HepG2 (cell line): ENCODE measurements at regions not wholly inside any gene's neighbourhood (a gene's known extent, or its start where the extent isn't known, plus 50 kb on each side); places are given as distances from the start of the nearest gene placed in this dataset.

Experiments
- ATAC-seq: fragments of 200-7000 bp; cut with Tn5 transposase; 3 replicates; pipeline ENCODE4 v1.9.1; 2020; ENCODE audit warnings: mild to moderate bottlenecking, moderate library complexity
- BruUV-seq: library from RNA; stranded (reverse); fragments of 400-500 nt; replicated peaks from 2 replicates; lab custom pipeline; 2021; lab: Mats Ljungman, UMichigan
- CTCF ChIA-PET: fragments of 300-600 bp; formaldehyde crosslinking; extraction: SDS; loops from one replicate; lab custom pipeline; 2021; ENCODE audit warnings: low total read pairs, inconsistent platforms, low intra/inter-chr PET ratio; lab: Yijun Ruan, JAX
- POLR2A ChIA-PET: fragments of 350-600 bp; sonication (Branson Sonifier 250); formaldehyde crosslinking; loops from one replicate; lab custom pipeline; 2020; ENCODE audit warnings: antibody characterized with exemption, inconsistent platforms; lab: Yijun Ruan, JAX
- DNase-seq: peaks from one replicate; pipeline ENCODE4 v3.0.0-alpha.2; 2015; ENCODE audit warnings: low spot score
- FAIRE-seq: peaks from 3 replicates; lab custom pipeline; 2011; peaks lifted over from hg19 to GRCh38; lab: Jason Lieb, UNC
- H2AFZ ChIP-seq: one replicate; pipeline ENCODE4 v1.6.1; 2011; ENCODE audit warnings: low read length, inconsistent platforms
- H3K27ac ChIP-seq: fragments of 300-600 bp; 3 replicates; pipeline ENCODE4 v1.8.0; 2011; ENCODE audit warnings: mixed run types, mild to moderate bottlenecking, mixed read lengths, low read length, inconsistent platforms; ENCODE audit not compliant: insufficient read depth; ENCODE audit errors: extremely low read length
- H3K27me3 ChIP-seq, 2 experiments: fragments of 200-600 bp in 1 of 2; 2 replicates in 1 of 2; 3 replicates in 1 of 2; pipeline versions ENCODE4 v1.6.0 to v1.8.0; 2011; ENCODE audit warnings: low read length in 2 of 2, mild to moderate bottlenecking in 2 of 2, moderate library complexity in 2 of 2, inconsistent platforms in 1 of 2; ENCODE audit not compliant: insufficient read depth in 2 of 2, control insufficient read depth in 1 of 2
- H3K36me3 ChIP-seq, 2 experiments: fragments of 200-600 bp in 1 of 2; replicated peaks in 1 of 2; 2 replicates in 1 of 2; 3 replicates in 1 of 2; pipeline versions ENCODE4 v1.5.1 to v1.8.0; 2011; ENCODE audit warnings: low read length in 2 of 2, inconsistent platforms in 1 of 2; ENCODE audit not compliant: insufficient read depth in 2 of 2, control insufficient read depth in 1 of 2
- H3K4me1 ChIP-seq: 2 replicates; pipeline ENCODE4 v1.5.1; 2012; ENCODE audit warnings: low read length, inconsistent platforms; ENCODE audit not compliant: insufficient read depth
- H3K4me2 ChIP-seq: 2 replicates; pipeline ENCODE4 v1.6.0; 2011; ENCODE audit warnings: low read depth, low read length, inconsistent platforms
- H3K4me3 ChIP-seq, 3 experiments: fragments of 200-600 bp in 1 of 3; sonication (generic), shearing (Covaris generic) in 1 of 3; replicated peaks in 1 of 3; 2 replicates each; pipeline ENCODE4 v1.5.1; 2011 to 2016; ENCODE audit warnings: low read length in 3 of 3, inconsistent platforms in 2 of 3, low read depth in 2 of 3, mild to moderate bottlenecking in 2 of 3, control low read depth in 1 of 3, mixed read lengths in 1 of 3; ENCODE audit not compliant: insufficient read depth in 1 of 3
- H3K79me2 ChIP-seq: one replicate; pipeline ENCODE4 v1.6.1; 2011; ENCODE audit warnings: low read length, inconsistent platforms; ENCODE audit not compliant: insufficient read depth
- H3K9ac ChIP-seq: 2 replicates; pipeline ENCODE4 v1.6.0; 2011; ENCODE audit warnings: mild to moderate bottlenecking, low read depth, low read length, inconsistent platforms; ENCODE audit not compliant: insufficient read depth
- H3K9me3 ChIP-seq: 2 replicates; pipeline ENCODE4 v1.5.1; 2012; ENCODE audit warnings: mild to moderate bottlenecking, low read length
- H4K20me1 ChIP-seq: 2 replicates; pipeline ENCODE4 v1.6.0; 2011; ENCODE audit warnings: inconsistent platforms, mild to moderate bottlenecking, low read length, moderate library complexity; ENCODE audit not compliant: insufficient read depth
- HOXA3 ChIP-seq: sonication (generic); formaldehyde crosslinking; IDR thresholded peaks from 2 replicates; pipeline ENCODE4 v1.5.0; 2020; ENCODE audit warnings: missing genetic modification reagents
- ISX ChIP-seq: sonication (generic); formaldehyde crosslinking; conservative IDR thresholded peaks from 2 replicates; pipeline ENCODE4 v1.5.0; 2020; ENCODE audit warnings: missing genetic modification reagents
- KMT2A ChIP-seq: sonication (generic); formaldehyde crosslinking; IDR thresholded peaks from 2 replicates; pipeline ENCODE4 v1.4.0; 2020; ENCODE audit warnings: missing genetic modification reagents
- MAFF ChIP-seq: IDR thresholded peaks from 2 replicates; pipeline ENCODE4 v1.6.1; 2011; ENCODE audit warnings: low read depth, low read length, improper control_type of control experiment
- PAWR ChIP-seq: sonication (generic); formaldehyde crosslinking; IDR thresholded peaks from 2 replicates; pipeline ENCODE4 v1.4.0; 2020; ENCODE audit warnings: missing genetic modification reagents, mild to moderate bottlenecking, borderline replicate concordance
- PPARG ChIP-seq: conservative IDR thresholded peaks from 2 replicates; pipeline ENCODE4 v1.6.1; 2016; ENCODE audit warnings: missing biosample characterization, missing genetic modification reagents
- RXRA ChIP-seq: sonication (generic); formaldehyde crosslinking; IDR thresholded peaks from 2 replicates; pipeline ENCODE4 v1.5.1; 2020; ENCODE audit warnings: missing genetic modification reagents
- SP4 ChIP-seq: sonication (generic); formaldehyde crosslinking; IDR thresholded peaks from 2 replicates; pipeline ENCODE4 v1.8.1; 2023; ENCODE audit warnings: mild to moderate bottlenecking, missing genetic modification reagents
- WIZ ChIP-seq: sonication (generic); formaldehyde crosslinking; IDR thresholded peaks from 2 replicates; pipeline ENCODE4 v1.5.1; 2020; ENCODE audit warnings: mild to moderate bottlenecking, missing genetic modification reagents
- ZBTB7B ChIP-seq: sonication (generic); formaldehyde crosslinking; IDR thresholded peaks from 2 replicates; pipeline ENCODE4 v1.4.0; 2020; ENCODE audit warnings: missing genetic modification reagents
- ZNF563 ChIP-seq: sonication (generic); formaldehyde crosslinking; IDR thresholded peaks from 2 replicates; pipeline ENCODE4 v1.8.0; 2022; ENCODE audit warnings: mild to moderate bottlenecking, moderate library complexity, missing genetic modification reagents
- ZNF615 ChIP-seq: sonication (generic); formaldehyde crosslinking; IDR thresholded peaks from 2 replicates; pipeline ENCODE4 v1.5.0; 2020; ENCODE audit warnings: mild to moderate bottlenecking, missing genetic modification reagents, borderline replicate concordance
- ZNF792 ChIP-seq: IDR thresholded peaks from 2 replicates; pipeline ENCODE4 v1.6.1; 2016
- in situ Hi-C: cut with HindIII; loops from 2 replicates; pipeline ENCODE4 v1.10.0; 2017; ENCODE audit warnings: low pct_unique_long_range_greater_than_20kb; ENCODE audit not compliant: extremely low pct_ligation_motif_present
- intact Hi-C: fragments of 100-400 bp; cut with micrococcal nuclease; formaldehyde crosslinking; loops from one replicate; pipeline ENCODE4 v1.10.0; 2022; ENCODE audit not compliant: unreplicated experiment
- TF ChIP-seq, protein P1 (sequence below): sonication (generic); formaldehyde crosslinking; IDR thresholded peaks from 2 replicates; pipeline ENCODE4 v1.4.0; 2020; ENCODE audit warnings: missing genetic modification reagents, mild to moderate bottlenecking, borderline replicate concordance
- TF ChIP-seq, protein P2 (sequence below): sonication (generic); formaldehyde crosslinking; IDR thresholded peaks from 2 replicates; pipeline ENCODE4 v1.5.0; 2020; ENCODE audit warnings: missing genetic modification reagents

DNA sequence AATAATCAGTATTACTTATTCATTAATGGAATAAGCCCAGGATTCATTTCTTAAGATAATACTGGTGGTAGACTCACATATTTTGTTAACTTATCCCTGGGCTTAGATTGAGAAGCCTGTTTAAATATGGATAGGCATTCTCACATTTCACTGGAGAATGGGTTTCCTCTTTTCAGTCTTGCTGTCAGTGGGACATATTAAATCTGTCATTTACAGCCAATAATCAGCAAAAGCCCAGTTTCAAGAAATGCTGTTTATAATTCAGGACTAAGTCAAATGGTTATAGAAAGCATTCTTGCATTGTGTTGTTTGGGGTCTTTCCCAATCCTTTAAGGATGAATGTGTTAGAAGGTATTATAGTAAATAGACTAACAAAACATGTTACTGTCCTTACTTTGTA, 143.7 kb upstream of the NAALADL2 start:
- intact Hi-C loops (no loop called here), in situ Hi-C loops (no loop called here)
- no peak for ATAC-seq
- H2AFZ ChIP-seq: no peak overlapping the region
- H3K4me3 ChIP-seq: no peak overlapping the region
- ChIA-PET CTCF (no interaction called here), POLR2A (no interaction called here)
- H3K4me1 ChIP-seq: no peaks in the 10 kb centered on the region
- DNase-seq: no peak
- no peaks in the 10 kb centered on the region for H4K20me1 ChIP-seq
- H3K9ac ChIP-seq: no peak overlapping the region
- no peak for TF ChIP-seq HOXA3 (CRISPR knock-in tag)
- TF ChIP-seq ZNF563 (CRISPR knock-in tag): no peak
- TF ChIP-seq MAFF: no peak
- TF ChIP-seq KMT2A: no peak
- TF ChIP-seq ZNF792 (CRISPR knock-in tag): no peak
- no peak for TF ChIP-seq ISX (CRISPR knock-in tag)
- TF ChIP-seq ZNF615 (CRISPR knock-in tag): no peak
- TF ChIP-seq, protein P1, sequence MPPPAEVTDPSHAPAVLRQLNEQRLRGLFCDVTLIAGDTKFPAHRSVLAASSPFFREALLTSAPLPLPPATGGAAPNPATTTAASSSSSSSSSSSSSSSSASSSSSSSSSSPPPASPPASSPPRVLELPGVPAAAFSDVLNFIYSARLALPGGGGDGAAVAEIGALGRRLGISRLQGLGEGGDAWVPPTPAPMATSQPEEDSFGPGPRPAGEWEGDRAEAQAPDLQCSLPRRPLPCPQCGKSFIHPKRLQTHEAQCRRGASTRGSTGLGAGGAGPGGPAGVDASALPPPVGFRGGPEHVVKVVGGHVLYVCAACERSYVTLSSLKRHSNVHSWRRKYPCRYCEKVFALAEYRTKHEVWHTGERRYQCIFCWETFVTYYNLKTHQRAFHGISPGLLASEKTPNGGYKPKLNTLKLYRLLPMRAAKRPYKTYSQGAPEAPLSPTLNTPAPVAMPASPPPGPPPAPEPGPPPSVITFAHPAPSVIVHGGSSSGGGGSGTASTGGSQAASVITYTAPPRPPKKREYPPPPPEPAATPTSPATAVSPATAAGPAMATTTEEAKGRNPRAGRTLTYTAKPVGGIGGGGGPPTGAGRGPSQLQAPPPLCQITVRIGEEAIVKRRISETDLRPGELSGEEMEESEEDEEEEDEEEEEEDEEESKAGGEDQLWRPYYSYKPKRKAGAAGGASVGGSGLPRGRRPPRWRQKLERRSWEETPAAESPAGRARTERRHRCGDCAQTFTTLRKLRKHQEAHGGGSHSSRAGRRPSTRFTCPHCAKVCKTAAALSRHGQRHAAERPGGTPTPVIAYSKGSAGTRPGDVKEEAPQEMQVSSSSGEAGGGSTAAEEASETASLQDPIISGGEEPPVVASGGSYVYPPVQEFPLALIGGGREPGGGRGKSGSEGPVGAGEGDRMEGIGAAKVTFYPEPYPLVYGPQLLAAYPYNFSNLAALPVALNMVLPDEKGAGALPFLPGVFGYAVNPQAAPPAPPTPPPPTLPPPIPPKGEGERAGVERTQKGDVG: no peak
- TF ChIP-seq WIZ (CRISPR knock-in tag): no peak
- TF ChIP-seq SP4: no peak
- no peak for TF ChIP-seq RXRA (CRISPR knock-in tag)
- no peak for TF ChIP-seq PPARG
- TF ChIP-seq, protein P2, sequence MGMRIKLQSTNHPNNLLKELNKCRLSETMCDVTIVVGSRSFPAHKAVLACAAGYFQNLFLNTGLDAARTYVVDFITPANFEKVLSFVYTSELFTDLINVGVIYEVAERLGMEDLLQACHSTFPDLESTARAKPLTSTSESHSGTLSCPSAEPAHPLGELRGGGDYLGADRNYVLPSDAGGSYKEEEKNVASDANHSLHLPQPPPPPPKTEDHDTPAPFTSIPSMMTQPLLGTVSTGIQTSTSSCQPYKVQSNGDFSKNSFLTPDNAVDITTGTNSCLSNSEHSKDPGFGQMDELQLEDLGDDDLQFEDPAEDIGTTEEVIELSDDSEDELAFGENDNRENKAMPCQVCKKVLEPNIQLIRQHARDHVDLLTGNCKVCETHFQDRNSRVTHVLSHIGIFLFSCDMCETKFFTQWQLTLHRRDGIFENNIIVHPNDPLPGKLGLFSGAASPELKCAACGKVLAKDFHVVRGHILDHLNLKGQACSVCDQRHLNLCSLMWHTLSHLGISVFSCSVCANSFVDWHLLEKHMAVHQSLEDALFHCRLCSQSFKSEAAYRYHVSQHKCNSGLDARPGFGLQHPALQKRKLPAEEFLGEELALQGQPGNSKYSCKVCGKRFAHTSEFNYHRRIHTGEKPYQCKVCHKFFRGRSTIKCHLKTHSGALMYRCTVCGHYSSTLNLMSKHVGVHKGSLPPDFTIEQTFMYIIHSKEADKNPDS (CRISPR knock-in tag): no peak
- TF ChIP-seq PAWR: no peak
- no peak for TF ChIP-seq ZBTB7B (CRISPR knock-in tag)
- no peaks in the 10 kb centered on the region for H3K79me2 ChIP-seq
- H3K36me3 ChIP-seq: no peaks in the 10 kb centered on the region
- H3K9me3 ChIP-seq: no peaks in the 10 kb centered on the region
- FAIRE-seq: no peak
- no peak overlapping the region for H3K27ac ChIP-seq
- BruUV-seq: no TSS peak
- no peak overlapping the region for H3K4me2 ChIP-seq
- H3K27me3 ChIP-seq: no peaks in the 10 kb centered on the region
